Naive thymus-derived CD8-positive, alpha-beta T cell (primary cell): ENCODE measurements at regions not wholly inside any gene's neighbourhood (a gene's known extent, or its start where the extent isn't known, plus 50 kb on each side); places are given as distances from the start of the nearest gene placed in this dataset.

Experiments
- ATAC-seq, 2 donors: fragments of 150-1000 bp; cut with Tn5 transposase in 1 of 2; sonication (Bioruptor Pico), chemical (Tn5 transposase) in 1 of 2; 1 replicate in 1 of 2; 2 replicates in 1 of 2; pipeline ENCODE4 v1.10.0; 2021; ENCODE audit warnings: mild to moderate bottlenecking in 2 of 2, moderate library complexity in 2 of 2
- POLR2A ChIA-PET: fragments of 350-600 bp; sonication (Branson Sonifier 250); formaldehyde crosslinking; loops from one replicate; lab custom pipeline; 2021; ENCODE audit warnings: antibody characterized with exemption; lab: Charles Lee
- DNase-seq, 10 donors: peaks; one replicate each; pipeline versions ENCODE4 v3.0.0 to v3.0.0-alpha.2; 2020 to 2022
- H3K27ac Mint-ChIP-seq, 10 donors: one replicate each; pipeline ENCODE4 v1.8.0; 2020 to 2022; ENCODE audit warnings: mild to moderate bottlenecking in 10 of 10, mixed read lengths in 10 of 10, moderate library complexity in 4 of 10, inconsistent platforms in 1 of 10
- H3K27me3 Mint-ChIP-seq, 5 donors: one replicate each; pipeline ENCODE4 v1.8.0; 2021 to 2022; ENCODE audit warnings: mixed read lengths in 5 of 5
- H3K36me3 Mint-ChIP-seq, 3 donors: one replicate each; pipeline ENCODE4 v1.8.0; 2020 to 2022; ENCODE audit warnings: mixed read lengths in 3 of 3, mild to moderate bottlenecking in 2 of 3, inconsistent platforms in 1 of 3
- H3K4me1 Mint-ChIP-seq, 4 donors: one replicate each; pipeline ENCODE4 v1.8.0; 2021 to 2022; ENCODE audit warnings: mixed read lengths in 4 of 4
- H3K4me3 Mint-ChIP-seq, 10 donors: one replicate each; pipeline ENCODE4 v1.8.0; 2020 to 2022; ENCODE audit warnings: mild to moderate bottlenecking in 10 of 10, mixed read lengths in 10 of 10, moderate library complexity in 6 of 10, inconsistent platforms in 1 of 10
- H3K9me3 Mint-ChIP-seq, 9 donors: one replicate each; pipeline ENCODE4 v1.8.0; 2020 to 2022; ENCODE audit warnings: mixed read lengths in 9 of 9, mild to moderate bottlenecking in 3 of 9, inconsistent platforms in 1 of 9, moderate library complexity in 1 of 9

GRCh38 chr3:181868576-181869082 is 156.9 kb downstream of the SOX2 start:
- DNase-seq: no peak
- POLR2A ChIA-PET: no interaction called here
- no peak overlapping the region for H3K27ac Mint-ChIP-seq
- H3K4me3 Mint-ChIP-seq: no peak overlapping the region
- peaks cover 0 to 9% (median 5%) of the 10 kb centered on the region in 5 donors for H3K27me3 Mint-ChIP-seq
- H3K9me3 Mint-ChIP-seq: no peaks in the 10 kb centered on the region
- H3K36me3 Mint-ChIP-seq: no peaks in the 10 kb centered on the region
- ATAC-seq: no peak
- H3K4me1 Mint-ChIP-seq: no peaks in the 10 kb centered on the region

DNA sequence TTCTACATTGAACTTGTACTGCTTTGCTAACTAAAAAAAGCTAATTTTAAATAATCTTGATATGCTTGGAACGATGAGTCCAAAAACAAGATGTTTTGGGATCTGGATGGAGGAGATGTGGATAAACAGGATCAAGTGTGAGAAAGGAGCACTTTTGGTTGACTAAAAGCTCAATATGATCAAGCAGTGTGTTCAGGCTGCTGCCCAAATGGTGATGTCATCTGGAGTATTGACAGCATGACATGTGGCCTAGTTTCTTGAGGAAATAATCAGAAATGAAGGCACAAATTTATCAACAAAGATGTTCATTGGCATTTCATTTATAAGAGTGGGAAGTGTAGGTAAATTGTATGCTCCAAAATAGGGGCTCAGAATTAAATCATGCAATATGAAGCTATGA is 161.2 kb downstream of the SOX2 start:
- DNase-seq: no peak
- no peak overlapping the region for H3K27ac Mint-ChIP-seq
- no peaks in the 10 kb centered on the region for H3K4me1 Mint-ChIP-seq
- H3K27me3 Mint-ChIP-seq: peaks cover 0 to 9% (median 5%) of the 10 kb centered on the region in 5 donors
- no peaks in the 10 kb centered on the region for H3K9me3 Mint-ChIP-seq
- no peak overlapping the region for H3K4me3 Mint-ChIP-seq
- POLR2A ChIA-PET: interaction anchor here (1.2 kb wide), 1 partner anchor 33 kb away, joined by 3 read pairs; no protein-coding TSS in a partner anchor
- H3K36me3 Mint-ChIP-seq: no peaks in the 10 kb centered on the region
- no peak for ATAC-seq

DNA sequence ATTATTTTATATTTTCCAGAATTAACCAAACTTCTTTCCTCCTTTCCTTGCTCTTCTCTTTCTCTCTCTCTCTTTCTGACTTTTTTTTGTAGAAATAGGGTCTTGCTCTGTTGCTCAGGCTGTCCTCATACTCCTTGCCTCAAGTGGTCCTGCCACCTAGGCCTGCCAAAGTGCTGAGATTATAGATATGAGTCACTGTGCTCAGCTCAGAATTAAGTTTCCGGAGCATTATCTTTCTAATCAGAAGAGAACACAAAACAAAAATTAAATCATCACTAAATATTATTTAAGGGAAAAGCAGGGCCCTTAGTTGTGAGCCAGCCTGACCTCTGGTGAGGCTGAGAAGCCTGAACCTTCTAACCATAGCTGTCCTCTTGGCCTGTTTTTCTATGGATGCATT is 168.2 kb downstream of the SOX2 start:
- H3K36me3 Mint-ChIP-seq: no peaks in the 10 kb centered on the region
- no peaks in the 10 kb centered on the region for H3K27me3 Mint-ChIP-seq
- DNase-seq (no peak), ATAC-seq (no peak)
- POLR2A ChIA-PET: no interaction called here
- no peak overlapping the region for H3K27ac Mint-ChIP-seq
- H3K9me3 Mint-ChIP-seq: no peaks in the 10 kb centered on the region
- no peak overlapping the region for H3K4me3 Mint-ChIP-seq
- no peaks in the 10 kb centered on the region for H3K4me1 Mint-ChIP-seq

DNA sequence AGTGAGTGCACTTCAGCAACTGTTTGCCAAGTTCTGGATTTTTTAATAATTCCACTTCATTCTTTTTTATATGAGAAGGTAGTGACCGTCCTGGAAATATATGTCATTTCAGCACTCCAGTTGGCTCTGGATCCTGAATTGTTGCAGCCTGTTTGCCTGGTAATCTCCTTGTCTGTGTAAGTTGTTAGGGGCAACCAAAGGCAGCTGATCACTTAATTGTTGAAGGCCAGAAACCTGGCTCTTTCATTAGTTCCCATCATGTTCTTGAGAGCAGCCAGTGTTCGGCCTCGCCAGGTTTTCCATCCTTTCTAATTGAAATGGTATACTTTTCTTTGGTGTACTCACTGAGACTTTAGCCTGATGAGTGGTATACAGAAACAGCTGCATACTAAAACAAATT is 168.6 kb downstream of the SOX2 start:
- Mint-ChIP-seq H3K4me3 (no peak overlapping the region), H3K36me3 (no peaks in the 10 kb centered on the region), H3K27ac (no peak overlapping the region), H3K4me1 (no peaks in the 10 kb centered on the region), H3K9me3 (no peaks in the 10 kb centered on the region), H3K27me3 (no peaks in the 10 kb centered on the region)
- ATAC-seq: no peak
- POLR2A ChIA-PET: no interaction called here
- DNase-seq: no peak

DNA sequence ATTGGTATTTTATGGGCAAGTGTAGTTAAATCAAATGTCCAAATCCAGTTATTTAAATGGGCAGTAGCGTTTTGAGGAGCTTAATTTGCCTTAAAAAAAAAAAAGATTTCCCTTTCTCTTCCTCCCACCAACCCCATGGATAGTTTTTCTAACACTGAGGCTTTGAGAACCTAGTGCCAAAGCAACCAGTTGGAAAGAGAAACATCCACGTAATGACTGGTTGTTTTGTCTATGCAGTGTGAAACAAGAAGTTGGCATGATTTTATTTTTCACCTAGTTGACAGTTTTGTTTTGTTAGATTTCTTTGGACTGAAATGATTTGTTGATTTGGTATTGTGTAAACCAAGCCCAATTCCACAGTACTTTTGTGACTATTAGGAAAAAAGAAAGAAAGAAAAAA is 170.0 kb downstream of the SOX2 start:
- POLR2A ChIA-PET: no interaction called here
- no peaks in the 10 kb centered on the region for H3K36me3 Mint-ChIP-seq
- H3K27ac Mint-ChIP-seq: no peak overlapping the region
- H3K27me3 Mint-ChIP-seq: no peaks in the 10 kb centered on the region
- ATAC-seq: no peak
- H3K9me3 Mint-ChIP-seq: no peaks in the 10 kb centered on the region
- H3K4me3 Mint-ChIP-seq: no peak overlapping the region
- H3K4me1 Mint-ChIP-seq: no peaks in the 10 kb centered on the region
- no peak for DNase-seq

DNA sequence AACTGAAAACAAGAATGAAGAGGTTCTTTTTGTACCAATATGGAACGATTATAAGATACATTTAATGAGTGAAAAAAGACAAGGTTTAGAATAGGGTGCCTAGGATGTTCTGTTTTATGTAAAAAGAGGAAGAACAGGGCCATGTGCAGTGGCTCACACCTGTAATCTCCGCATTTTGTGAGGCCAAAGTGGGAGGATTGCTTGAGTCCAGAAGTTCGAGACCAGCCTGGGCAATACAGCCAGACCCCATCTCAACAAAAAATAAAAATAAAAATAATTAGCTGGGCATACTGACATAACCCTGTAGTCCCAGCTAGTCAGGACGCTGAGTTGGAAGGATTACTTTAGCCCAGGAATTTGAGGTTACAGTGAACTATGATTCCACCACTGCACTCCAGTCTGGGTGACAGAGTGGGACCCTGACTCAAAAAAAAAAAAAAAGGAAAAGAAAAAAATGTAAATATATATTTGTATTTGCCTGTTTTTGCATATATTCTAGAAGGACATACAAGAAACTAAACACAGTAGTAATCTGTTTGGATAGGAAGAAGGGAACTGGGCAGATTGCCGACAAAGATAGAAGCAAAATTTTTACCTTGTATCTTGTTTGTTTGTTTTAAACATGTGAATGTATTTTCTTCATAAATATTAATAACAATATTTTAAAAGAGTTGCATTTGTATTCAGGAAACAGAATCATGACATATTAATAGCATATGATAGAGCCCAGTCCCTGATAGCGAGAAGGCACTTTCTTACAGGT is 174.3 kb downstream of the SOX2 start:
- Mint-ChIP-seq H3K27ac (no peak overlapping the region), H3K36me3 (no peaks in the 10 kb centered on the region), H3K9me3 (no peaks in the 10 kb centered on the region), H3K4me3 (no peak overlapping the region), H3K4me1 (no peaks in the 10 kb centered on the region), H3K27me3 (no peaks in the 10 kb centered on the region)
- ATAC-seq (no peak), DNase-seq (no peak)
- POLR2A ChIA-PET: no interaction called here

DNA sequence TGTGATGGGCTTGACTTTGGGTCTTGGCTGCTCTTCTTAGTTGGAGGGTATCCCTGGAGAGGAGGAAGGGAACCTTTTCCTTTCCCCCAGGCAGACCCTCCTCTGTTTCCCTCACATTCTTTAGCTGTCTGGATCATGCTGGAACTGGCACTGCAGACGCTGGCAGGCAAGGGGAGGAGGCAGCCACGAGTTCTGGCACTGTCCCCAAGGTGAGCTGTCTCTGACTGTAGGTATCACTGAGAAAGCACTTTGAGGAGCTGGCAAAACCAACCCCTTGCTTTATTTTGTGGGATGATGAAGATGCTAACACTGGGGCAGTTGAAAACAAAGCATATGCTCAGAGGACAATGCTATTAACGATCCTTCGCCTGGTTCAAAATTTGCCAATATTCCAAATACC is 175.0 kb downstream of the SOX2 start:
- H3K27me3 Mint-ChIP-seq: no peaks in the 10 kb centered on the region
- DNase-seq (no peak), ATAC-seq (no peak)
- POLR2A ChIA-PET: no interaction called here
- H3K9me3 Mint-ChIP-seq: no peaks in the 10 kb centered on the region
- no peaks in the 10 kb centered on the region for H3K36me3 Mint-ChIP-seq
- H3K27ac Mint-ChIP-seq: no peak overlapping the region
- H3K4me3 Mint-ChIP-seq: no peak overlapping the region
- H3K4me1 Mint-ChIP-seq: no peaks in the 10 kb centered on the region

DNA sequence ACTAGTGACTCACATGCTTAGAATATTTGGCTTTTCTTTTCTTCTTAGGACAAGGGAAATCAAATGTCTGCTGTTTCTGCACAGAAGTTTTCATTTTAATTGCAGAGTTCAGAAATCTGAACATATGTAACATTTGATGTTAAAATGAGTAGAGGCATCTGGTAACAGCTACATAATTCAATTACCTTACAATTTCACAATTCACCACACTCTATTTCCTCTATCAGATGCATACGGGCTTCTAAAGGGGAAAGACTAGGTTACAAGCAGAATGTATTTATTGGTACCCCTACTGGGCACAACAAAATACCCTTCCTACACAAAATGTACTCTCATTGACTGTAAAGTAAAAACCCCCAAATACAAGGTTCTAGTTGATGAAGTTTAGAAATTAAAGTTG is 176.0 kb downstream of the SOX2 start:
- POLR2A ChIA-PET: no interaction called here
- ATAC-seq (no peak), DNase-seq (no peak)
- no peaks in the 10 kb centered on the region for H3K4me1 Mint-ChIP-seq
- H3K9me3 Mint-ChIP-seq: no peaks in the 10 kb centered on the region
- no peaks in the 10 kb centered on the region for H3K36me3 Mint-ChIP-seq
- H3K27ac Mint-ChIP-seq: no peak overlapping the region
- no peak overlapping the region for H3K4me3 Mint-ChIP-seq
- no peaks in the 10 kb centered on the region for H3K27me3 Mint-ChIP-seq

DNA sequence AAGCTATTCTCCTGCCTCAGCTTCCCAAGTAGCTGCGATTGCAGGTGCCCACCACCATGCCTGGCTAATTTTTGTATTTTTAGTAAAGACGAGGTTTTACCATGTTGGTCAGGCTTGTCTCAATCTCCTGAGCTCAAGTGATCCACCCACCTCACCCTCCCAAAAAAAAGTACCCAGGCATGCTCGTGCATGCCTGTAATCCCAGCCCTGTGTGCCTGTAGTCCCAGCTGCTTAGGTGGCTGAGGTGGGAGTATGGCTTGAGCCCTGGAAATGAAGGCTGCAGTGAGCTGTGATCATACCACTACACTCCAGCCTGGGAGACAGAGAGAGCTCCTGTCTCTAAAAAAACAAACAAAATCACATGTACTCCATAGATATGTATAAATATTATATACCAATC is 176.5 kb downstream of the SOX2 start:
- Mint-ChIP-seq H3K4me1 (no peaks in the 10 kb centered on the region), H3K36me3 (no peaks in the 10 kb centered on the region), H3K27me3 (no peaks in the 10 kb centered on the region), H3K27ac (no peak overlapping the region), H3K9me3 (no peaks in the 10 kb centered on the region), H3K4me3 (no peak overlapping the region)
- no peak for ATAC-seq
- DNase-seq: no peak
- POLR2A ChIA-PET: no interaction called here

DNA sequence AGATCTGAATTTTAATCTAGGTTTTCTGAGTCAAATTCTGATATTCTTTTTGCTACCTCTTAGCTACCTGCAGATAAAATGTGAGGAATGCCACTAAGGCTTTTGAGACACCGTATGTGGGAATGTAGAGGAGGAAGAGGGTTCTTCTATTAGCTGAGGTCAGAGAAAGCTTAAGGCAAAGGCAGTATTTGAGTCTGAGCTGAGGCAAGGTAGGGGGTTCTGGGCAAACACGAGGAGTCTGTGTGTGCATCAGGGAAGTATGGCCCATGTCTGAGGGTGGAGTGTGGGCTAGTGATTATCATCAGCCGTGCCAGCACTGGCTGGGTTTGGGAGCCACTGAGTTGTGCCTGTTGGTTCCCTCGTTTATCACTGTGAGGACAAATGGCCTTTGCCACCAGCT is 181.1 kb downstream of the SOX2 start:
- no peak for DNase-seq
- no peak for ATAC-seq
- POLR2A ChIA-PET: no interaction called here

DNA sequence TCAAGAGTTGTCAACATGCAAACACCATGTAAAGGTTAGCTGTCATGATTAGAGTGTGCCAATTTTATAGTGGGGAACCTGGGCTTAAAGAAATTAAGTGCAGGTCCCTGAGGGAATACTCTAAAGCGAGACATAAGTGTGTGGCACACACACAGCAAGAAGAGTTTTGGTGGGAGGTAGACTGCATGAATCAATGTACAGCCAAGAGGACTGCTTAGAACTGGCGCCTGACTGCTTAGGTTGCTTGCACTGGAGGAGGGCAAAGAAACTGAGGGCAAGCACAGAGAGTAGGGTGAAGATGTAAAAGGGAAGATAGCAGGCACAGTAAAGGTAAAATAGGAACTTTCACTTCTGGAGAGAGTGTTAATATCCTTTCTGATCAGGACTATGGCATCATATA is 184.9 kb downstream of the SOX2 start:
- DNase-seq: no peak
- H3K36me3 Mint-ChIP-seq: no peaks in the 10 kb centered on the region
- no peaks in the 10 kb centered on the region for H3K4me1 Mint-ChIP-seq
- no peak for ATAC-seq
- H3K4me3 Mint-ChIP-seq: no peak overlapping the region
- H3K27ac Mint-ChIP-seq: no peak overlapping the region
- H3K27me3 Mint-ChIP-seq: no peaks in the 10 kb centered on the region
- peaks cover 0 to 3% (median 0%) of the 10 kb centered on the region in 9 donors for H3K9me3 Mint-ChIP-seq
- POLR2A ChIA-PET: no interaction called here

More for the DNA sequence above, 181.1 kb downstream of the SOX2 start:
- Mint-ChIP-seq H3K27ac (no peak overlapping the region), H3K4me3 (no peak overlapping the region), H3K4me1 (no peaks in the 10 kb centered on the region), H3K9me3 (peaks cover 0 to 3% (median 0%) of the 10 kb centered on the region in 9 donors), H3K27me3 (no peaks in the 10 kb centered on the region), H3K36me3 (no peaks in the 10 kb centered on the region)

DNA sequence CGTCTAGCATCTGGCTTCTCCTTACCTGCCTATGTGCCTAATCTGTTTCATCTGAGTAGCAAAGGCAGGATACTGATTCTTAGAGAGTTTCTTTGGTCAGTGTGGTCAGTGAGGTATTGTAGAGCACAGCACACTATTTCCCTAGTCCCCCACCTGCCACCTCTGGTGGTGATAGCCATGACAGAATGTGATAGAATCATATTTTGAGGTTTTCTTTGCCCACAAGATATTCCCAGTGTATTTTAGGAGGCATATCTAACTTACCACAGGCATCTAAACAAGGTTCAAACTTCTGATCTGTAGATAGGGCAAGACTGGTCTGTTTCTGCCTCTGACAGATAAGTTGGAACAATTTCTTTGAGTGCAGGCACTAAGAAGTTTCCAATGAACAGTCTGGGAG is 188.0 kb downstream of the SOX2 start:
- no peak overlapping the region for H3K4me3 Mint-ChIP-seq
- H3K27ac Mint-ChIP-seq: no peak overlapping the region
- DNase-seq: no peak
- no peaks in the 10 kb centered on the region for H3K27me3 Mint-ChIP-seq
- POLR2A ChIA-PET: no interaction called here
- no peaks in the 10 kb centered on the region for H3K36me3 Mint-ChIP-seq
- no peaks in the 10 kb centered on the region for H3K4me1 Mint-ChIP-seq
- peaks cover 0 to 3% (median 0%) of the 10 kb centered on the region in 9 donors for H3K9me3 Mint-ChIP-seq
- no peak for ATAC-seq

DNA sequence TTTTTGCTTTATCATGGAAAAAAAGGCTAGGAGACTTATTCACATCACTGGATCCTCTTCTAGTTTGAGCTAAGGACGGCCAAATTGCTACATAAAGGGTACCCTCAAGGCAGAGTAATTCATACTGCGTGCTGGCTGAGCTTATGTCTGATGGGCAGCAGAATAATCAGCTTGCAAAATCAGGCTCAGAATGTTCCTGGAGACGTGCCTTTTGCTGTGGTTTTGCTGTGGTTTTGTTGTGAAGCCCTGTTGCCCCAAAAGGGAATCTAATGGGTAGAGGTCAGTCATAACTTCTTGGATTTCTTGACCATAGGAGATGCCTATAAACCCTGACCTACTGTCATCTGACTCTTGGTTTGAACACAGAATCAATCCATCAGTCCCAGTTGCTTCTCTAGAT is 189.9 kb downstream of the SOX2 start:
- H3K27ac Mint-ChIP-seq: no peak overlapping the region
- H3K36me3 Mint-ChIP-seq: no peaks in the 10 kb centered on the region
- peaks cover 0 to 1% (median 0%) of the 10 kb centered on the region in 9 donors for H3K9me3 Mint-ChIP-seq
- no peak overlapping the region for H3K4me3 Mint-ChIP-seq
- peaks cover 0 to 2% (median 0%) of the 10 kb centered on the region in 5 donors for H3K27me3 Mint-ChIP-seq
- H3K4me1 Mint-ChIP-seq: no peaks in the 10 kb centered on the region
- no peak for ATAC-seq
- POLR2A ChIA-PET: no interaction called here
- DNase-seq: no peak

DNA sequence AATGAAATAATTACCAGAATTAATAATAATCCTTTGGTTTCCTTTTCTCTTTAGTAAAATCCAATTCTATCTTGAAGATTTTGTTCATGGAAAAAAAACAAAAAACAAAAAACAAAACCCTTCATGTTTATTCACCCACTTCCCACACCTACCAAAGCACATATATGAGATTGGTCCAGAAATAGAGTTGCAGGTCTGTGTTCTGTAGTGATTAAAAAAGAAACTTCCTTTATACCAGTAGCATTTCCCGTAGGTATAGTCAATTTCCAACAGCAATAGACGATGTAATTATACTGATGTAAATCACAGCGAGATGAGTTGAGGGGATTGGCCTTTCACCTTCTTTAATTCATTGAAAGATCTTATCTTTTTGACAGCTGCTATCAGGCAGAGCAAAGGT is 194.6 kb downstream of the SOX2 start:
- Mint-ChIP-seq H3K4me3 (no peak overlapping the region), H3K4me1 (no peaks in the 10 kb centered on the region), H3K9me3 (peaks cover 0 to 4% (median 0%) of the 10 kb centered on the region in 9 donors), H3K27ac (no peak overlapping the region), H3K36me3 (no peaks in the 10 kb centered on the region), H3K27me3 (peaks cover 0 to 2% (median 1%) of the 10 kb centered on the region in 5 donors)
- DNase-seq: no peak
- POLR2A ChIA-PET: interaction anchor here (0.6 kb wide), 1 partner anchor 49 kb away, joined by 4 read pairs; no protein-coding TSS in a partner anchor
- ATAC-seq: no peak
